ENCODE measurements at regions not wholly inside any gene's neighbourhood (a gene's known extent, or its start where the extent isn't known, plus 50 kb on each side); places are given as distances from the start of the nearest gene placed in this dataset.

DNA sequence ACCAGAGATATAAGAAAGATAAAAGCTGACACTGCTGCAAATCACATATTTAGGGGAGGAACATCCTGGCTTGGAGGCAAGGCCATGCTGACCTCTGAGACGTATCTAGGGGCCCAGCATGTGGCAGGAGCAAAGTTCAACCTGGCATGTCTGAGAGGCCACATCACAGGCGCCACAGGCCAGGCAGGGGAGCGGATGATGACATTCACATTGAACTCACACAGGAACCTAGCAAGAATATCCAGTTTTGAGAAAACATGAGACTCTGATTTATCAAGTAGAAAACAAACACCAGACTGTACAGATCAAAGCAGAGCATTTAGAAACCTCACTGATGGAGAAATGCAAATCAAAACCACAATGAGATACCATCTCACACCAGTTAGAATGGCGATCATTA, 64.2 kb upstream of the STK32A start:
- no peak for DNase-seq

GRCh38 chr5:147174671-147175265, 60.1 kb upstream of the STK32A start:
- no peak for DNase-seq

GRCh38 chr5:147175516-147176097, 59.2 kb upstream of the STK32A start:
- DNase-seq: no peak

DNA sequence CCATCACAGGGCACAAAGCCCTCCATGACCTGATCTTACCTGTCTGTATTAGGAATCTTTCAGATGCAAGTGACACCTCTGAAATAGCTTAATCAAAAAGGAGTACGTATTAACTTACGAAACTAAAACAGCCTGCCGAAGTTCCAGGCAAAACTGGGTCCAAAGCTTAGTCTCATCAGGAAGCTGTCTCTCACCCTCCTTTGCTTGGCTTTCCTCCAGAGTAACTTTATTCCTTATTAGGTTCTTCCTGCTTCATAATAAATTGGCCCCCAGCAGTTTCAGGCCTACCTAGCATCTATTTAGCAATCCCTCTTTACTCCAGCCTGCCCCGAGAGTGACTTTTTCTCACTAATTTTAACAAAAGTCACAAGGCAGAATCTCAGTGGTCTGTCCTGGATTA, 58.4 kb upstream of the STK32A start:
- DNase-seq: no peak

GRCh38 chr5:147177125-147177840, 57.5 kb upstream of the STK32A start:
- no peak for DNase-seq

DNA sequence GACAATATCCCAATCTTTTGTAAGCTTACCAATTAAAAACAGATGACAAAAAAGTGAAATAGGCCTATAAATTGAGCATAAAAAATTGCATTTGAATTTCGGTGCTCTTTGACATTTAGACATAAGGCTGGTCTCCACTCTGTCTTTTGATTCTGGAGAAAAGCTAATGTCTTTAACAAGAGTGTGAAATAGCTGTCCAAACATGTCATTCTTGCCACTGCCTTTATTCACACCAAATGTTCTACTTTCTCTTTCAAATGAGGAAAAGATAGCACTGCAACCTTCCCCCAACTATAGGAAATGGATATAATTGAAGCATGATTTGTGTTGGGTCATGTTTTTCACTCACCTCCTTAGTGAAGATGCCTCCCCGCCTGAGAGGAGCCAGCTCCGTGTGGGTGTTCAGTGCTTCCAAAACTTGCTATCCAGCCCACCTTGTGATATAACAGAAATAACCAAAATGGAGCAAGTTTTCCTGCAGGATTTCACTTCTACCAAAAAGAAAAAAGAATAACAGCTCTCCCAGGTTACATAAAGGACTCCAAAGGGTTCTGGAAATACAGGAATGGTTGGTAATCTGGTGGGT, 55.2 kb upstream of the STK32A start:
- DNase-seq: no peak

- DNase-seq: no peak
These were observed 54.1 kb upstream of the STK32A start for GRCh38 chr5:147180751-147181150.
